HepG2 (cell line): ENCODE measurements at regions not wholly inside any gene's neighbourhood (a gene's known extent, or its start where the extent isn't known, plus 50 kb on each side); places are given as distances from the start of the nearest gene placed in this dataset.

Source experiments
- ARNT2 ChIP-seq: sonication (generic); formaldehyde crosslinking; IDR thresholded peaks from 2 replicates; pipeline ENCODE4 v1.8.0; 2022; ENCODE audit warnings: mild to moderate bottlenecking, low read depth, missing genetic modification reagents, moderate library complexity
- EZH2 ChIP-seq: conservative IDR thresholded peaks from 2 replicates; pipeline ENCODE4 v1.6.1; 2012; ENCODE audit warnings: mild to moderate bottlenecking, low read depth, low read length, moderate library complexity
- FOSL2 ChIP-seq: sonication (generic); formaldehyde crosslinking; IDR thresholded peaks from 2 replicates; pipeline ENCODE4 v1.4.0; 2020; ENCODE audit warnings: missing genetic modification reagents
- KAT8 ChIP-seq: IDR thresholded peaks from 2 replicates; pipeline ENCODE4 v1.6.1; 2016; ENCODE audit warnings: missing genetic modification reagents, missing compliant biosample characterization
- KDM4B ChIP-seq: sonication (generic); formaldehyde crosslinking; IDR thresholded peaks from 2 replicates; pipeline ENCODE4 v1.4.0; 2020; ENCODE audit warnings: missing genetic modification reagents
- PPARG ChIP-seq: conservative IDR thresholded peaks from 2 replicates; pipeline ENCODE4 v1.6.1; 2016; ENCODE audit warnings: missing biosample characterization, missing genetic modification reagents

- TF ChIP-seq FOSL2 (no peak), KAT8 (no peak), PPARG (no peak), KDM4B (no peak), EZH2 (no peak), ARNT2 (CRISPR knock-in tag) (no peak)
Measured at GRCh38 chr3:36032180-36033047, 347.9 kb upstream of the STAC start.
